ENCODE measurements at regions not wholly inside any gene's neighbourhood (a gene's known extent, or its start where the extent isn't known, plus 50 kb on each side); places are given as distances from the start of the nearest gene placed in this dataset.

GRCh38 chr4:129230846-129231245 lies 134.9 kb downstream of the C4orf33 start:
- Mint-ChIP-seq H3K4me1 (no peaks in the 10 kb centered on the region), H3K27ac (no peak overlapping the region), H3K27me3 (peaks cover 8% of the 10 kb centered on the region), H3K36me3 (ENCODE audit: low read depth) (no peaks in the 10 kb centered on the region), H3K4me3 (no peak overlapping the region), H3K9me3 (ENCODE audit: low read depth) (no peaks in the 10 kb centered on the region)
- intact Hi-C loops (cut with DNase I, micrococcal nuclease) = no loop called here
- ATAC-seq (no peak), DNase-seq (no peak)
- CTCF ChIA-PET = no interaction called here
- POLR2A ChIA-PET = no interaction called here

- Mint-ChIP-seq H3K9me3 (ENCODE audit: low read depth) (no peaks in the 10 kb centered on the region), H3K27me3 (peaks cover 8% of the 10 kb centered on the region), H3K27ac (no peak overlapping the region), H3K36me3 (ENCODE audit: low read depth) (no peaks in the 10 kb centered on the region), H3K4me1 (no peaks in the 10 kb centered on the region), H3K4me3 (no peak overlapping the region)
- no peak for ATAC-seq
- POLR2A ChIA-PET = no interaction called here
- CTCF ChIA-PET = interaction anchor here (1.1 kb wide), 1 partner anchor 358 kb away, joined by 4 read pairs; no protein-coding TSS in a partner anchor
- intact Hi-C loops (cut with DNase I, micrococcal nuclease) = no loop called here
- DNase-seq = no peak
Measured at GRCh38 chr4:129231945-129232588, 136.1 kb downstream of the C4orf33 start.

GRCh38 chr4:129232589-129233337 lies 136.8 kb downstream of the C4orf33 start:
- DNase-seq = no peak
- Mint-ChIP-seq H3K36me3 (ENCODE audit: low read depth) (no peaks in the 10 kb centered on the region), H3K9me3 (ENCODE audit: low read depth) (no peaks in the 10 kb centered on the region), H3K4me1 (no peaks in the 10 kb centered on the region), H3K4me3 (no peak overlapping the region), H3K27ac (no peak overlapping the region), H3K27me3 (peaks cover 8% of the 10 kb centered on the region)
- no peak for ATAC-seq
- ChIA-PET POLR2A (no interaction called here), CTCF (interaction anchor here (1.0 to 1.1 kb wide), 2 partner anchors 33 to 358 kb away, joined by 3 to 4 read pairs; no protein-coding TSS in a partner anchor)
- intact Hi-C loops (cut with DNase I, micrococcal nuclease) = no loop called here

GRCh38 chr4:129233691-129234090 lies 137.7 kb downstream of the C4orf33 start:
- ChIA-PET POLR2A (no interaction called here), CTCF (interaction anchor here (1.0 kb wide), 1 partner anchor 32 kb away, joined by 3 read pairs; no protein-coding TSS in a partner anchor)
- no peaks in the 10 kb centered on the region for H3K9me3 Mint-ChIP-seq (ENCODE audit: low read depth)
- H3K4me1 Mint-ChIP-seq = no peaks in the 10 kb centered on the region
- ATAC-seq (no peak), DNase-seq (no peak)
- no peaks in the 10 kb centered on the region for H3K36me3 Mint-ChIP-seq (ENCODE audit: low read depth)
- H3K27me3 Mint-ChIP-seq = peaks cover 8% of the 10 kb centered on the region
- H3K27ac Mint-ChIP-seq = no peak overlapping the region
- intact Hi-C loops (cut with DNase I, micrococcal nuclease) = no loop called here
- no peak overlapping the region for H3K4me3 Mint-ChIP-seq

DNA sequence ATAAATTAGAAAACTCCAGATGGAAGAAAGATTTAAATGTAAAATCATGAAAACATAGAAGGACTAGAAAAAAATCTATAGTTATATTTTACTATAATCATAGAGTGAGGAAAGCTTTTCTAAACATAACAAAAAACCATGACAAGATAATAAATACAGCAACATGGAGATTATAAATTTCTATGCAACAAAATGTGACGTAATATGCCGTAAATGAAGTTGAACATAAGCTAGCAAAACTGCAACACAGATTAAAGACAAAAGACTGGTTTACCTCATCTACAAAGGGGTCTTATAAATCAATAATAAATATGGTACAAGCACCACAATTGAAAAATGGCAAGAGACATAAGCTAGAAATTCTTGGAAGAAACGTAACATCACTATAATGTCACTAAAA lies 140.4 kb downstream of the C4orf33 start:
- Mint-ChIP-seq H3K36me3 (ENCODE audit: low read depth) (no peaks in the 10 kb centered on the region), H3K9me3 (ENCODE audit: low read depth) (no peaks in the 10 kb centered on the region), H3K27ac (no peak overlapping the region), H3K4me3 (no peak overlapping the region), H3K4me1 (no peaks in the 10 kb centered on the region), H3K27me3 (peaks cover 3% of the 10 kb centered on the region)
- DNase-seq = no peak
- ChIA-PET CTCF (no interaction called here), POLR2A (no interaction called here)
- intact Hi-C loops (cut with DNase I, micrococcal nuclease) = no loop called here
- ATAC-seq = no peak

DNA sequence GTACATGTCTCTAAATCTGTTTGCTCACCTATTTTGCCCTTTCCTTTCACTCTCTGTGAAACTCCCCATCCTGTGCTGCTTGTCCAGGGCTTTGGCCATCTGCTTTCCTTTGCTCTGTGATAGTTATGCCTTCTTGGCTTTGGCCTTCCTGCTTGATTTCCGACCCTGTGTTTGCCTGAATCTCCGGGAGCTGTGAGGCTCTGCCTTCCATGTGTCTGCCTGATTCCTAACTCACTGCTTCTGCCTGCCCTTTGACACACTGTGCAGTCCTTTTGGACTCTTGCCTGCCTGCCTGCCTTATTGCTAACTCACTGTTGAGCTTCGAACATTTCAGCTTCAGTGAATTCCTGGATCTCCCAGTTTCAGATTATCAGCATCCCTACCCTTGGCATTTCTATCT lies 143.1 kb downstream of the C4orf33 start:
- no peak overlapping the region for H3K27ac Mint-ChIP-seq
- CTCF ChIA-PET = interaction anchor here (0.7 kb wide), 1 partner anchor 176 kb away, joined by 3 read pairs; no protein-coding TSS in a partner anchor
- no peaks in the 10 kb centered on the region for H3K9me3 Mint-ChIP-seq (ENCODE audit: low read depth)

GRCh38 chr4:129240816-129241215 lies 144.9 kb downstream of the C4orf33 start:
- ATAC-seq (no peak), DNase-seq (no peak)
- Mint-ChIP-seq H3K27me3 (peaks cover 4% of the 10 kb centered on the region), H3K36me3 (ENCODE audit: low read depth) (no peaks in the 10 kb centered on the region), H3K9me3 (ENCODE audit: low read depth) (no peaks in the 10 kb centered on the region), H3K4me1 (no peaks in the 10 kb centered on the region), H3K4me3 (no peak overlapping the region), H3K27ac (no peak overlapping the region)
- ChIA-PET POLR2A (no interaction called here), CTCF (no interaction called here)
- intact Hi-C loops (cut with DNase I, micrococcal nuclease) = no loop called here

More for the DNA sequence above, 143.1 kb downstream of the C4orf33 start:
- peaks cover 2% of the 10 kb centered on the region for H3K27me3 Mint-ChIP-seq
- intact Hi-C loops (cut with DNase I, micrococcal nuclease) = no loop called here
- H3K36me3 Mint-ChIP-seq (ENCODE audit: low read depth) = no peaks in the 10 kb centered on the region
- H3K4me3 Mint-ChIP-seq = no peak overlapping the region
- no peaks in the 10 kb centered on the region for H3K4me1 Mint-ChIP-seq
- DNase-seq = no peak
- no peak for ATAC-seq
- POLR2A ChIA-PET = no interaction called here

GRCh38 chr4:129246145-129246544 lies 150.2 kb downstream of the C4orf33 start:
- ATAC-seq (no peak), DNase-seq (no peak)
- no peak overlapping the region for H3K4me3 Mint-ChIP-seq
- H3K36me3 Mint-ChIP-seq (ENCODE audit: low read depth) = no peaks in the 10 kb centered on the region
- no peaks in the 10 kb centered on the region for H3K4me1 Mint-ChIP-seq
- ChIA-PET POLR2A (no interaction called here), CTCF (no interaction called here)
- H3K27me3 Mint-ChIP-seq = peaks cover 6% of the 10 kb centered on the region
- intact Hi-C loops (cut with DNase I, micrococcal nuclease) = no loop called here
- H3K9me3 Mint-ChIP-seq (ENCODE audit: low read depth) = no peaks in the 10 kb centered on the region
- no peak overlapping the region for H3K27ac Mint-ChIP-seq

DNA sequence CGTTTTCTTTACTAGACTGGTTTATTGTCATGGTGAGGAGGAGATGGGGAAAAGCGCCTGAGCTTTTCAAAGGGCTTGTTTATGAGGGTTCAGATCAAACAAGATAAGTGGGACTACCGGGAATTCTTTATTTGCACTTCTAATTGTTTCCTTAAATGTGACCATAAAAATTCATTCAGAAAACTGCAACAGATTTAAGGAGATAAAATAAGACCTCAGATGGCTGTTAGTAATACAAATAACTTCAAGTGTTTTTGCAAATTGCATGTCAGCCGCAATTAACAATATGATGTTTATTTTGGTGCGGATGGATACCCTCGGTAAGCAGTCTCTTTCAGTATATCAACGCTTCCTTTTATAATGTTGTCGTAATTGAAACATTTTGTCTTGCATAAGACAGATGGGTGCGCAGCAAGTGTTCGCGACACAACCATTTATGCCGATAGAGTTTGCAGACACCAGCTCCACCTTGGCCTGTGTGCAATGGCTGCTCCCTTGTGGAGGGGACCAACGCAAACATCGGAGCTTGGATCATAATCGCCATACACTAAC lies 151.0 kb downstream of the C4orf33 start:
- Mint-ChIP-seq H3K4me1 (no peaks in the 10 kb centered on the region), H3K36me3 (ENCODE audit: low read depth) (no peaks in the 10 kb centered on the region), H3K4me3 (no peak overlapping the region), H3K27me3 (peaks cover 6% of the 10 kb centered on the region), H3K27ac (no peak overlapping the region), H3K9me3 (ENCODE audit: low read depth) (no peaks in the 10 kb centered on the region)
- DNase-seq = no peak
- CTCF ChIA-PET = interaction anchor here (0.5 kb wide), 1 partner anchor 1420 kb away, joined by 3 read pairs; no protein-coding TSS in a partner anchor
- intact Hi-C loops (cut with DNase I, micrococcal nuclease) = no loop called here
- ATAC-seq = no peak
- POLR2A ChIA-PET = no interaction called here

GRCh38 chr4:129248621-129249020 lies 152.7 kb downstream of the C4orf33 start:
- Mint-ChIP-seq H3K27me3 (peaks cover 8% of the 10 kb centered on the region), H3K4me1 (no peaks in the 10 kb centered on the region), H3K4me3 (no peak overlapping the region), H3K9me3 (ENCODE audit: low read depth) (no peaks in the 10 kb centered on the region), H3K27ac (no peak overlapping the region), H3K36me3 (ENCODE audit: low read depth) (no peaks in the 10 kb centered on the region)
- CTCF ChIA-PET = no interaction called here
- intact Hi-C loops (cut with DNase I, micrococcal nuclease) = no loop called here
- POLR2A ChIA-PET = no interaction called here
- DNase-seq (no peak), ATAC-seq (no peak)

- no peak for DNase-seq
- POLR2A ChIA-PET = no interaction called here
- H3K9me3 Mint-ChIP-seq (ENCODE audit: low read depth) = no peaks in the 10 kb centered on the region
- ATAC-seq = no peak
- H3K4me3 Mint-ChIP-seq = no peak overlapping the region
- no peaks in the 10 kb centered on the region for H3K36me3 Mint-ChIP-seq (ENCODE audit: low read depth)
- H3K27ac Mint-ChIP-seq = no peak overlapping the region
- CTCF ChIA-PET = interaction anchor here (0.6 kb wide), 1 partner anchor 1081 kb away, joined by 3 read pairs; no protein-coding TSS in a partner anchor
- intact Hi-C loops (cut with DNase I, micrococcal nuclease) = no loop called here
- peaks cover 7% of the 10 kb centered on the region for H3K27me3 Mint-ChIP-seq
- H3K4me1 Mint-ChIP-seq = no peaks in the 10 kb centered on the region
Measured at GRCh38 chr4:129254126-129254525, 158.2 kb downstream of the C4orf33 start.

DNA sequence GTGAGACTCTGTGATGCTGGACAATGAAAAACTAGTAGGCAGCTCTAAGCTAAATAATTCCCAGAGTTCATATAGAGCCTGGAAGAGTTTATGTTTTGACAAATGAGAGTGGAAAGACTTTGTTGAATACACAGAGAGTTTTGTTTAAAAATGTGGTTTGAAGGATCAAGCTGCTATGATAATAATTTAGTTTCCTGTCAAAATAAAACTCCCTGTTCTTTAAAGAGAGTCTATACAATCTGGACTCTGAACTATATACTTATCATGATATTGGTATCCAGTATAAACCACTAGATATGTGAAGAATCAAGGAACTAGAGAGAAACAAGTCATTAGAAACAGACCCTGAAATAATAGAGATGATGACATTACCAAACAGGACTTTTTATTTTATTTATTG lies 158.6 kb downstream of the C4orf33 start:
- no peaks in the 10 kb centered on the region for H3K4me1 Mint-ChIP-seq
- POLR2A ChIA-PET = no interaction called here
- CTCF ChIA-PET = no interaction called here
- no peak overlapping the region for H3K4me3 Mint-ChIP-seq
- no peaks in the 10 kb centered on the region for H3K9me3 Mint-ChIP-seq (ENCODE audit: low read depth)
- H3K27ac Mint-ChIP-seq = no peak overlapping the region
- intact Hi-C loops (cut with DNase I, micrococcal nuclease) = no loop called here
- no peaks in the 10 kb centered on the region for H3K36me3 Mint-ChIP-seq (ENCODE audit: low read depth)
- DNase-seq (no peak), ATAC-seq (no peak)
- H3K27me3 Mint-ChIP-seq = peaks cover 8% of the 10 kb centered on the region
